Testis (tissue), 2 donors: ENCODE measurements at regions not wholly inside any gene's neighbourhood (a gene's known extent, or its start where the extent isn't known, plus 50 kb on each side); places are given as distances from the start of the nearest gene placed in this dataset.

Experiments used
- DNase-seq: peaks from one replicate; pipeline ENCODE4 v3.0.0-alpha.2; 2019
- H3K27ac ChIP-seq, 2 donors: fragments of 200-600 bp; sonication (generic); one replicate each; pipeline ENCODE4 v1.5.1; 2019
- H3K27me3 ChIP-seq: fragments of 200-600 bp; sonication (generic); one replicate; pipeline ENCODE4 v1.5.1; 2019
- H3K36me3 ChIP-seq: fragments of 200-600 bp; sonication (generic); one replicate; pipeline ENCODE4 v1.5.1; 2017; ENCODE audit warnings: low read depth; ENCODE audit errors: missing control alignments
- H3K4me1 ChIP-seq: fragments of 200-600 bp; sonication (generic); one replicate; pipeline ENCODE4 v1.5.1; 2019
- H3K4me3 ChIP-seq, 2 donors: fragments of 200-600 bp; sonication (generic); one replicate each; pipeline ENCODE4 v1.5.1; 2017 to 2019
- H3K9me3 ChIP-seq: fragments of 200-600 bp; sonication (generic); one replicate; pipeline ENCODE4 v1.5.1; 2017
- POLR2A ChIP-seq: fragments of 450-650 bp; IDR thresholded peaks from one replicate; pipeline ENCODE4 v1.6.1; 2017; ENCODE audit warnings: antibody characterized with exemption, mild to moderate bottlenecking, moderate library complexity
- WGBS, 2 donors: methylation state at CpG; one replicate each; pipeline ENCODE4 v1.1.5; 2018; 5-methylcytosine and 5-hydroxymethylcytosine counted together
- intact Hi-C: fragments of 100-400 bp; cut with DNase I; formaldehyde crosslinking; loops from one replicate; pipeline ENCODE4 v1.15.1; 2023; ENCODE audit warnings: low total_unique reads
- TF ChIP-seq, protein P1 (sequence below), 3 experiments: fragments of 450-650 bp in 2 of 3; fragments of 200-600 bp in 1 of 3; sonication (generic) in 1 of 3; IDR thresholded peaks; one replicate each; pipeline ENCODE4 v1.5.1; 2016 to 2019; ENCODE audit warnings: antibody characterized with exemption in 3 of 3, mild to moderate bottlenecking in 2 of 3, moderate library complexity in 1 of 3

DNA sequence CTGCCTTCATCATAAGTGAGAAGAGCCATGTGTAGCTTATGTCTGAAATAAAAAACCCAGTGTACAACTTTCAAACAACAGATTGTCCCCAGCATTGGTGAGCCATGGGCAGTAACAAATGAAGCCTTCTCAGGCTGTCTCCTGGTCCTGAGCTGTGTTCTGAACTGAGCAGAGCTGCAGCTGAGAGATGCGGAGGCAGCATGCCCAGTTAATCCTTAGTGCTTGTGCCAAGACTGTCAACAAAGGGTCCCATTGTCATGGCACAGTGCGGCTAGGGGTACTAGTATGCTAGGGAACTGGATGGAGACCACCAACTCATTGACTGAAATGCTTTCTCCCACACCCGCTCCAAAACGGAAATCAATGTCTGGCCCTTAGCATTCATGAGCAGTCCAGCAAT is 154.3 kb downstream of the RMST start:
- WGBS, 2 donors, result 71 to 94% methylated on average over 4 of the region's 4 CpGs
- intact Hi-C loops, result no loop called here

DNA sequence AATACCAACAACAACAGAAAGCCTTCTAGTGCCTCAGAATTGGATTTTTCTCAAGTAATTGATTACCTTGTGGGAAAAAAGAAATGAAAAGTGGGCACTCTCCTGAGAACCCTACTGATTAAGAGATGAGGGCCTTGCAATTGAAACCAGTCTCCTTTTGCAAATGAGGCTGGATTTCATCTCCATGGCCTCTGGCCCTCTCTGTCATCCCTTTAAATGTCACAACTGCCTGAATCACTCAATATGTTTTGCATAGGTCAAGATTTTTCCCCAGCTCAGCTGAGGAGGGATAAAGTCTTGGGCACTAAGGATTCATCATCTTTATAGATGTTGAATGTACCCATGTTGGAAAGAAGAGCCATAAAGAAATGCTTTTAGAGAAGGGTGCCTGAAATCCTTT is 166.4 kb downstream of the RMST start:
- Histone ChIP-seq H3K4me1 (no peaks in the 10 kb centered on the region), H3K27me3 (no peaks in the 10 kb centered on the region), H3K4me3 (no peak overlapping the region), H3K27ac (no peak overlapping the region), H3K36me3 (no peaks in the 10 kb centered on the region), H3K9me3 (no peaks in the 10 kb centered on the region)
- TF ChIP-seq POLR2A, result no peak
- TF ChIP-seq, protein P1, sequence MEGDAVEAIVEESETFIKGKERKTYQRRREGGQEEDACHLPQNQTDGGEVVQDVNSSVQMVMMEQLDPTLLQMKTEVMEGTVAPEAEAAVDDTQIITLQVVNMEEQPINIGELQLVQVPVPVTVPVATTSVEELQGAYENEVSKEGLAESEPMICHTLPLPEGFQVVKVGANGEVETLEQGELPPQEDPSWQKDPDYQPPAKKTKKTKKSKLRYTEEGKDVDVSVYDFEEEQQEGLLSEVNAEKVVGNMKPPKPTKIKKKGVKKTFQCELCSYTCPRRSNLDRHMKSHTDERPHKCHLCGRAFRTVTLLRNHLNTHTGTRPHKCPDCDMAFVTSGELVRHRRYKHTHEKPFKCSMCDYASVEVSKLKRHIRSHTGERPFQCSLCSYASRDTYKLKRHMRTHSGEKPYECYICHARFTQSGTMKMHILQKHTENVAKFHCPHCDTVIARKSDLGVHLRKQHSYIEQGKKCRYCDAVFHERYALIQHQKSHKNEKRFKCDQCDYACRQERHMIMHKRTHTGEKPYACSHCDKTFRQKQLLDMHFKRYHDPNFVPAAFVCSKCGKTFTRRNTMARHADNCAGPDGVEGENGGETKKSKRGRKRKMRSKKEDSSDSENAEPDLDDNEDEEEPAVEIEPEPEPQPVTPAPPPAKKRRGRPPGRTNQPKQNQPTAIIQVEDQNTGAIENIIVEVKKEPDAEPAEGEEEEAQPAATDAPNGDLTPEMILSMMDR (IDR thresholded peaks at IDR 0.05), result no peak
- DNase-seq, result no peak
- intact Hi-C loops, result no loop called here

More for the DNA sequence above, 154.3 kb downstream of the RMST start:
- Histone ChIP-seq H3K36me3 (no peaks in the 10 kb centered on the region), H3K4me3 (no peak overlapping the region), H3K27ac (no peak overlapping the region), H3K4me1 (no peaks in the 10 kb centered on the region), H3K9me3 (no peaks in the 10 kb centered on the region), H3K27me3 (no peaks in the 10 kb centered on the region)
- no peak for TF ChIP-seq POLR2A
- TF ChIP-seq, protein P1 (IDR thresholded peaks at IDR 0.05), result no peak
- no peak for DNase-seq

DNA sequence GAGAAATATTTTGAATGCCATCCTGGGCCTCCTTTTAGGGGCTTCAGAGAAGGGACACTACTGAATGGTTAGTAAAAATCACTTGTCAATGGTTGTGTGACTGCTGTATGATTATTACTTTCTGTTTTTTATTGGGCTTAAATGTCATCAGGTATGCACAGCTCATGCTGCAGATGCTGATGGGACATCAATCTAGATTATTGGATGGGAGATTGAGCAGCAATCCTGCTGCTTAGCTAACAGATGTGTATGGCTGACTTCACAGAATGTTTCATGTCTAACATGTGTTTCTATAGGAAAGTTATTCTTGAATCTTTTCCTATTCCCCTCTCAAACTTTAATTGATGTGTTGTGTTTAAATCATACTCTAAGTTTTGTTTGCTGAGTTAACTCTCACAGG is 166.8 kb downstream of the RMST start:
- DNase-seq, result no peak
- no peak overlapping the region for H3K4me3 ChIP-seq
- no peaks in the 10 kb centered on the region for H3K27me3 ChIP-seq
- TF ChIP-seq, protein P1 (IDR thresholded peaks at IDR 0.05), result no peak
- TF ChIP-seq POLR2A, result no peak
- no peaks in the 10 kb centered on the region for H3K4me1 ChIP-seq
- no peaks in the 10 kb centered on the region for H3K9me3 ChIP-seq
- intact Hi-C loops, result no loop called here
- H3K36me3 ChIP-seq, result no peaks in the 10 kb centered on the region
- no peak overlapping the region for H3K27ac ChIP-seq

DNA sequence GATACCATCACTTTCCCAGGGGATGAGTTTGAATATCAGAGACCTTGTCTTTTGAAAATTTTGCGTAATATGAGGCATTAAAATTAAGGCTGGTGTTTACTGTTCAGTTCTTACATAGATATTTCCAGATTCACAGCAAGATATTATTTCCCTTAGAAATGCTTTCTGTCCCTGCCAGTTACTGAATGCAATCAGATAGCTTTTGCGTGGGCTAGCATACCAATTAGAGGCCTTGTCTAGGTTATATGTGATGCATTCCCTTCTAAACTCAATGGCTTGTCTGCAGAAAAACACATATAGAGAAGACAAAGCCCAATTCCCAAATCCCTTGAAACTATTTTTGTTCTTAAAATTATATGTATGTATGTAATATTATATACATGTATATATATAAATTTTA is 167.8 kb downstream of the RMST start:
- no peaks in the 10 kb centered on the region for H3K4me1 ChIP-seq
- no peak overlapping the region for H3K27ac ChIP-seq
- H3K9me3 ChIP-seq, result no peaks in the 10 kb centered on the region
- no peak for TF ChIP-seq POLR2A
- TF ChIP-seq, protein P1 (IDR thresholded peaks at IDR 0.05), result no peak
- no peak overlapping the region for H3K4me3 ChIP-seq
- no peak for DNase-seq
- no peaks in the 10 kb centered on the region for H3K27me3 ChIP-seq
- H3K36me3 ChIP-seq, result no peaks in the 10 kb centered on the region
- WGBS, 2 donors, result 84 to 89% methylated on average over 2 of the region's 2 CpGs
- intact Hi-C loops, result no loop called here

DNA sequence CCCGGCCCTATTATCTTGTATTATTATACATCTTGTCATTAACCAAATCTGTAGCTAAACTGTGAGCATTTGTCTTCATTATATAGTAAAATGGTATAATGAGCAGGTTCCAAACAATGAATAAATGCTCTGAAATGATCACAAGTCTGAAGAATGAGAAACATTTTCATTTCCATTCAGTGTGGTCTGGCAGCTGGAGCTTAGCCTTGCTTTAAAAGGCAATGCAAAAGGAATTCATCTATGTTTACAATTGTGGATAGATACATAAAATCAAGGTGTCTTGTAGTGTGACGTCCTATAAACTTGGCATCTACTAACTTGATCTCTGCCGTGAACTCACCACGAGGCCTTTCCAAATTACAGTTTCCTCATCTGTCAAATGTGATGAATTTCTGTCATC is 168.3 kb downstream of the RMST start:
- H3K27ac ChIP-seq, result no peak overlapping the region
- no peak overlapping the region for H3K4me3 ChIP-seq
- intact Hi-C loops, result no loop called here
- no peaks in the 10 kb centered on the region for H3K27me3 ChIP-seq
- no peaks in the 10 kb centered on the region for H3K4me1 ChIP-seq
- no peak for DNase-seq
- WGBS, 2 donors, result 70 to 71% methylated on average over 4 of the region's 4 CpGs
- no peaks in the 10 kb centered on the region for H3K36me3 ChIP-seq
- TF ChIP-seq, protein P1 (IDR thresholded peaks at IDR 0.05), result no peak
- TF ChIP-seq POLR2A, result no peak
- no peaks in the 10 kb centered on the region for H3K9me3 ChIP-seq
